Uterus (tissue), 2 donors: ENCODE measurements at regions not wholly inside any gene's neighbourhood (a gene's known extent, or its start where the extent isn't known, plus 50 kb on each side); places are given as distances from the start of the nearest gene placed in this dataset.

ENCODE experiments used
- POLR2A ChIP-seq, 2 donors: fragments of 450-650 bp; IDR thresholded peaks; one replicate each; pipeline ENCODE4 v1.6.1; 2016; ENCODE audit warnings: antibody characterized with exemption in 2 of 2, mild to moderate bottlenecking in 1 of 2, moderate library complexity in 1 of 2
- TF ChIP-seq, protein P1 (sequence below), 4 experiments: fragments of 200-600 bp in 2 of 4; fragments of 450-650 bp in 2 of 4; sonication (generic) in 2 of 4; IDR thresholded peaks; one replicate each; pipeline ENCODE4 v1.5.1; 2016 to 2019; ENCODE audit warnings: antibody characterized with exemption in 4 of 4, mild to moderate bottlenecking in 2 of 4, moderate library complexity in 1 of 4

GRCh38 chr14:34213332-34213731, 248.7 kb downstream of the SPTSSA start:
- TF ChIP-seq, protein P1, sequence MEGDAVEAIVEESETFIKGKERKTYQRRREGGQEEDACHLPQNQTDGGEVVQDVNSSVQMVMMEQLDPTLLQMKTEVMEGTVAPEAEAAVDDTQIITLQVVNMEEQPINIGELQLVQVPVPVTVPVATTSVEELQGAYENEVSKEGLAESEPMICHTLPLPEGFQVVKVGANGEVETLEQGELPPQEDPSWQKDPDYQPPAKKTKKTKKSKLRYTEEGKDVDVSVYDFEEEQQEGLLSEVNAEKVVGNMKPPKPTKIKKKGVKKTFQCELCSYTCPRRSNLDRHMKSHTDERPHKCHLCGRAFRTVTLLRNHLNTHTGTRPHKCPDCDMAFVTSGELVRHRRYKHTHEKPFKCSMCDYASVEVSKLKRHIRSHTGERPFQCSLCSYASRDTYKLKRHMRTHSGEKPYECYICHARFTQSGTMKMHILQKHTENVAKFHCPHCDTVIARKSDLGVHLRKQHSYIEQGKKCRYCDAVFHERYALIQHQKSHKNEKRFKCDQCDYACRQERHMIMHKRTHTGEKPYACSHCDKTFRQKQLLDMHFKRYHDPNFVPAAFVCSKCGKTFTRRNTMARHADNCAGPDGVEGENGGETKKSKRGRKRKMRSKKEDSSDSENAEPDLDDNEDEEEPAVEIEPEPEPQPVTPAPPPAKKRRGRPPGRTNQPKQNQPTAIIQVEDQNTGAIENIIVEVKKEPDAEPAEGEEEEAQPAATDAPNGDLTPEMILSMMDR (IDR thresholded peaks at IDR 0.05), result no peak
- no peak for TF ChIP-seq POLR2A (IDR thresholded peaks at IDR 0.05)
